ENCODE measurements at regions not wholly inside any gene's neighbourhood (a gene's known extent, or its start where the extent isn't known, plus 50 kb on each side); places are given as distances from the start of the nearest gene placed in this dataset.

- intact Hi-C loops (cut with micrococcal nuclease): no loop called here
- FAIRE-seq (no peak), DNase-seq (ENCODE audit: extremely low read depth in 1 of 4, low spot score in 3 of 4) (no peak), ATAC-seq (no peak)
- 0% methylated on average over 2 of the region's 2 CpGs for WGBS (ENCODE audit: insufficient coverage, low coverage, missing lambda C conversion rate)
- no peaks in the 10 kb centered on the region for H3K36me3 ChIP-seq (ENCODE audit: control insufficient read depth, insufficient read depth, low read length)
- no peak overlapping the region for H3K9ac ChIP-seq (ENCODE audit: insufficient read depth in 1 of 2, low read depth in 2 of 2, low read length in 2 of 2)
- ChIA-PET POLR2A (no interaction called here), CTCF (ENCODE audit: low intra/inter-chr PET ratio) (no interaction called here)
- no peak overlapping the region for H3K4me2 ChIP-seq (ENCODE audit: insufficient read depth, low read length)
- BruUV-seq (replicated peaks): no TSS peak
- no peaks in the 10 kb centered on the region for H3K79me2 ChIP-seq (ENCODE audit: control insufficient read depth, insufficient read depth, low read length)
- H3K27me3 ChIP-seq (ENCODE audit: control insufficient read depth in 2 of 2, insufficient read depth in 2 of 2, low read length in 2 of 2): peaks cover 0 to 14% of the 10 kb centered on the region in 2 experiments; a peak in 4 of 5 replicates
- H2AFZ ChIP-seq (ENCODE audit: low read depth, low read length): no peak overlapping the region
- in situ Hi-C loops (cut with MboI): no loop called here
- no peak overlapping the region for H3K27ac ChIP-seq (ENCODE audit: extremely low read depth, low read depth, low read length)
- TF ChIP-seq, protein P1, sequence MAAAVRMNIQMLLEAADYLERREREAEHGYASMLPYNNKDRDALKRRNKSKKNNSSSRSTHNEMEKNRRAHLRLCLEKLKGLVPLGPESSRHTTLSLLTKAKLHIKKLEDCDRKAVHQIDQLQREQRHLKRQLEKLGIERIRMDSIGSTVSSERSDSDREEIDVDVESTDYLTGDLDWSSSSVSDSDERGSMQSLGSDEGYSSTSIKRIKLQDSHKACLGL (CRISPR knock-in tag; IDR thresholded peaks at IDR 0.05; ENCODE audit: borderline replicate concordance, poor library complexity, severe bottlenecking): no peak
- TF ChIP-seq MYC (IDR thresholded peaks at IDR 0.05; ENCODE audit: low read depth, low read length) (no peak), MYC (CRISPR knock-in tag; IDR thresholded peaks at IDR 0.05; ENCODE audit: borderline replicate concordance, low read depth) (no peak), ZNF134 (CRISPR knock-in tag; conservative IDR thresholded peaks at IDR 0.05) (no peak), PURB (CRISPR knock-in tag; IDR thresholded peaks at IDR 0.05; ENCODE audit: low read depth) (no peak), PHF20 (IDR thresholded peaks at IDR 0.05; ENCODE audit: partially characterized antibody) (no peak)
- TF ChIP-seq, protein P2, sequence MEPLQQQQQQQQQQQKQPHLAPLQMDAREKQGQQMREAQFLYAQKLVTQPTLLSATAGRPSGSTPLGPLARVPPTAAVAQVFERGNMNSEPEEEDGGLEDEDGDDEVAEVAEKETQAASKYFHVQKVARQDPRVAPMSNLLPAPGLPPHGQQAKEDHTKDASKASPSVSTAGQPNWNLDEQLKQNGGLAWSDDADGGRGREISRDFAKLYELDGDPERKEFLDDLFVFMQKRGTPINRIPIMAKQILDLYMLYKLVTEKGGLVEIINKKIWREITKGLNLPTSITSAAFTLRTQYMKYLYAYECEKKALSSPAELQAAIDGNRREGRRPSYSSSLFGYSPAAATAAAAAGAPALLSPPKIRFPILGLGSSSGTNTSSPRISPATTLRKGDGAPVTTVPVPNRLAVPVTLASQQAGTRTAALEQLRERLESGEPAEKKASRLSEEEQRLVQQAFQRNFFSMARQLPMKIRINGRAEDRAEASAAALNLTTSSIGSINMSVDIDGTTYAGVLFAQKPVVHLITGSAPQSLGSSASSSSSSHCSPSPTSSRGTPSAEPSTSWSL (CRISPR knock-in tag; IDR thresholded peaks at IDR 0.05; ENCODE audit: borderline replicate concordance): no peak
- TF ChIP-seq, protein P3, sequence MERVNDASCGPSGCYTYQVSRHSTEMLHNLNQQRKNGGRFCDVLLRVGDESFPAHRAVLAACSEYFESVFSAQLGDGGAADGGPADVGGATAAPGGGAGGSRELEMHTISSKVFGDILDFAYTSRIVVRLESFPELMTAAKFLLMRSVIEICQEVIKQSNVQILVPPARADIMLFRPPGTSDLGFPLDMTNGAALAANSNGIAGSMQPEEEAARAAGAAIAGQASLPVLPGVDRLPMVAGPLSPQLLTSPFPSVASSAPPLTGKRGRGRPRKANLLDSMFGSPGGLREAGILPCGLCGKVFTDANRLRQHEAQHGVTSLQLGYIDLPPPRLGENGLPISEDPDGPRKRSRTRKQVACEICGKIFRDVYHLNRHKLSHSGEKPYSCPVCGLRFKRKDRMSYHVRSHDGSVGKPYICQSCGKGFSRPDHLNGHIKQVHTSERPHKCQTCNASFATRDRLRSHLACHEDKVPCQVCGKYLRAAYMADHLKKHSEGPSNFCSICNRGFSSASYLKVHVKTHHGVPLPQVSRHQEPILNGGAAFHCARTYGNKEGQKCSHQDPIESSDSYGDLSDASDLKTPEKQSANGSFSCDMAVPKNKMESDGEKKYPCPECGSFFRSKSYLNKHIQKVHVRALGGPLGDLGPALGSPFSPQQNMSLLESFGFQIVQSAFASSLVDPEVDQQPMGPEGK (CRISPR knock-in tag; IDR thresholded peaks at IDR 0.05; ENCODE audit: borderline replicate concordance): no peak
- no peak overlapping the region for H3K4me3 ChIP-seq
- H3K9me3 ChIP-seq (replicated peaks; ENCODE audit: control insufficient read depth, insufficient read depth, low read depth, low read length): no peaks in the 10 kb centered on the region
- no peaks in the 10 kb centered on the region for H4K20me1 ChIP-seq (replicated peaks; ENCODE audit: control insufficient read depth, insufficient read depth, low read length)
- no peaks in the 10 kb centered on the region for H3K4me1 ChIP-seq (replicated peaks in 1 of 2; ENCODE audit: control insufficient read depth in 2 of 2, insufficient read depth in 2 of 2, low read length in 2 of 2)
- H3K9me1 ChIP-seq (ENCODE audit: control insufficient read depth, insufficient read depth, low read length): no peaks in the 10 kb centered on the region
Measured at GRCh38 chr14:75365116-75365515, 62.7 kb upstream of the JDP2 start.
